ENCODE measurements at regions not wholly inside any gene's neighbourhood (a gene's known extent, or its start where the extent isn't known, plus 50 kb on each side); places are given as distances from the start of the nearest gene placed in this dataset.
"Not testable (repeated sequence)": the region's sequence is repeated elsewhere in the genome, so short reads cannot be mapped to it uniquely, and the experiment has no call there.

- DNase-seq (ENCODE audit: low read depth) = no peak
Observed at GRCh38 chr11:123344790-123345357, 85.2 kb upstream of the GRAMD1B start.

DNA sequence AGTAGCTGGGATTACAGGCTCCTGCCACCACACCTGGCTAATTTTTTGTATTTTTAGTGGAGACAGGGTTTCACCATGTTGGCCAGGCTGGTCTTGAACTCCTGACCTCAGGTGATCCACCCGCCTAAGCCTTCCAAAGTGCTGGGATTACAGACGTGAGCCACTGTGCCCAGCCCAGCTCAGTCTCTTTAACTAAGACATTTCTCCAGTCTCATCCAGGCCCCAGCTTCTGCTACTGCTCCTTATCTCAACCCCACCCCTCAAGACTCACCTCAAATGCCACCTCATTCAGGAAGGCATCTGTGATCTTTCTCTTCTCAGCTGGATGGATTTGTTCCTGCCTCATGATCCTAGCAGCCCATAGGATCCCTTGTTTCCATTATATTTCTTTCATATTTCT lies 85.9 kb upstream of the GRAMD1B start:
- DNase-seq (ENCODE audit: low read depth) = not testable (repeated sequence)

GRCh38 chr11:123338997-123339752 lies 90.9 kb upstream of the GRAMD1B start:
- no peak for DNase-seq (ENCODE audit: low read depth)

DNA sequence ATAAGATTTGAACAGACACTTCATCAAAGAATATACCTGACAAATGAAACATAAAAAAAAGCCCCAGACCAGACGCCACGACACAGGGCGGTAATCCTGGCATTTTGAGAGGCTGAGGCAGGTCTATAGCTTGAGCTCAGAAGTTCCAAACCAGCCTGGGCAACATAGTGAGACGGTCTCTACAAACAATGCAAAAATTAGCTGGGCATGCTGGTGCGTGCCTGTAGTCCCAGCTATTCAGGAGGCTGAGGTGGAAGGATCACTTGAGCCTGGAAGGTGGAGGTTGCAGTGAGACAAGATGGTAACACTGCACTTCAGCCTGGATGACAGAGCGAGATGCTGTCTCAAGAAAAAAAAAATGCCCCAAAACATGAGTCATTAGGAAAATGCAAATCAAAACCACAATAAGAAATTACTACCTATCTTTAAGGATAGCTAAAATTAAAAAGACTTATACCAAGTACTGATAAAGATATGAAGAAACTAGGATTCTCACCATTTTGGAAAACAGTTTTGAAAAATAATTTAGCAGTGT lies 91.7 kb upstream of the GRAMD1B start:
- DNase-seq (ENCODE audit: low read depth) = peak; percentile 24

- DNase-seq (ENCODE audit: low read depth) = no peak
Observed at GRCh38 chr11:123334925-123335324, 95.1 kb upstream of the GRAMD1B start.

- not testable (repeated sequence) for DNase-seq (ENCODE audit: low read depth)
Observed at GRCh38 chr11:123332577-123332976, 97.5 kb upstream of the GRAMD1B start.

- no peak for DNase-seq (ENCODE audit: low read depth)
Observed at GRCh38 chr11:123330948-123331347, 99.1 kb upstream of the GRAMD1B start.

- DNase-seq (ENCODE audit: low read depth) = no peak
Observed at GRCh38 chr11:123330471-123330870, 99.6 kb upstream of the GRAMD1B start.

DNA sequence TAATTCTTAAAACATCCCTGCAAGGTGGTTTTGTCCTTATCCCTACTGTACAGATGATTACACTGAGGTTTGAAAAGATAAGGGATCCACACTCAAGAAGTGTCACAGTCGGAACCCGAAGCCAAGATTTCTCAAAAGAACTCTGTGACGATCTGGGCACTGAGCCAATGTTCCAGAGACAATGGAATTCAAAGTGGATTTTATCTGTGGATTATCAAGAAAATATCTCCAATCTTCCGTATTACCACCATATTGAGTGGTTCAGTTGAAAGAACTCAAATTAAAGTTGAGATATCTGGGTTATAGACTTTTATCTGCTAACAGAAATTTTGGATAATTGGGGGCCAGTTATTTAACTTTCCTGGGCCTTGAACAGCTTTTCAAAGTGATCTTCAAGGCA lies 100.0 kb upstream of the GRAMD1B start:
- DNase-seq (ENCODE audit: low read depth) = no peak

GRCh38 chr11:123328281-123328867 lies 101.7 kb upstream of the GRAMD1B start:
- no peak for DNase-seq (ENCODE audit: low read depth)

DNA sequence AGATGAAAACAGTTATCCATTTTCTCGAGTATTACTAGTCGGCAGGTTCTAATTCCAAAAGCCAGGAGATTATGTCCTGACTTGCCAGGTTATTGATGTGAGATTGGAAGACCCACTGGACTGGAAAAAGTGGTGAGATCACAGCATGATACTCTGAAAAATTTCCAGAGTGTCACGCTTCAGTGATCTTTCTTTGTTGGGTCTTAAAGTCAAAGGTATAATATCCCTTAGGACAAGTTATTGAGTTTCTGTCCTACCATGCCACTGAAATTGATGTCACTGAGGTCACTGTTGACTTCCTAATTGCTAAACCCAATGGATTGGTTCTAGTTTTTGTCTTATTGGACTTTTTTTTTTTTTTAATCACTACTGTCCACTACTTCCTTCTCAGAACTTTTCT lies 104.5 kb upstream of the GRAMD1B start:
- DNase-seq (ENCODE audit: low read depth) = no peak

GRCh38 chr11:123323568-123323967 lies 106.5 kb upstream of the GRAMD1B start:
- DNase-seq (ENCODE audit: low read depth) = no peak

DNA sequence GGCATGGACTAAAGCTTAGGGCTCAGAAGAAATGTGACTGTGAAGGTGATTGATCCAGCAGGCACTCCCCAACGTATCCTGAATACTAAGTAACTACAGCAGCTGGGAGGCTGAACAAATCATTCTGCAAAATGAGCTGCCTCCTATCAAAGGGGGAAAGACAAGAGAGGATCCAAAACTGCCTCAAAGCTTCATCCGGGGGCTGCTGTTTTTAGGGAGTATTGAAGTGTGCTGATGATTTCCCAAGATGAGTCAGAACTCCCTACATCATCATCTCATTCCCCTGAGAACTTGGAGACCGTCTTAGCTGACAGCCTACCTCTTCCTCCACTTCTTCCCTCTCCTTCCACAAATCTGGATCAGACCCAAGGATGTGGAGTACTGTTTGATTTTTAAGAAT lies 108.4 kb upstream of the GRAMD1B start:
- no peak for DNase-seq (ENCODE audit: low read depth)

DNA sequence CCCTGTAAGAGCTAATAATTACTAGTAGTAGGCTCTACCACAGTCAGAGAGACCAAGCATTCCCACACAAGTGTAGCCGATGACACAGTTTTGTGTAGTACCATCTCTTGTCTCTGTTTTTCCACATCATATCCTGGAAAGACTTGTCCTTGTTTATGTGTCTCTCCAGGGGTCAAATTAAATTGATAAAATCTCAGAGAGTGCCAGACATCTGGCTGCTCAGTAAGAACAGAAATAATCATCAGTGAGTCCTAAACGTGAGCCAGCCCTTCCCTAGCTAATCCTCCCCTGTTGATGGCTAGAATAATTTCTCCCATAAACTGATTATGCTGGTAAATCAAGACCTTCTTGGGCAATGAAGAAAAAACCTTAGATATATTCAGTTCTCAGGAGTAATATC lies 111.4 kb upstream of the GRAMD1B start:
- no peak for DNase-seq (ENCODE audit: low read depth)

GRCh38 chr11:123318132-123318531 lies 111.9 kb upstream of the GRAMD1B start:
- not testable (repeated sequence) for DNase-seq (ENCODE audit: low read depth)

DNA sequence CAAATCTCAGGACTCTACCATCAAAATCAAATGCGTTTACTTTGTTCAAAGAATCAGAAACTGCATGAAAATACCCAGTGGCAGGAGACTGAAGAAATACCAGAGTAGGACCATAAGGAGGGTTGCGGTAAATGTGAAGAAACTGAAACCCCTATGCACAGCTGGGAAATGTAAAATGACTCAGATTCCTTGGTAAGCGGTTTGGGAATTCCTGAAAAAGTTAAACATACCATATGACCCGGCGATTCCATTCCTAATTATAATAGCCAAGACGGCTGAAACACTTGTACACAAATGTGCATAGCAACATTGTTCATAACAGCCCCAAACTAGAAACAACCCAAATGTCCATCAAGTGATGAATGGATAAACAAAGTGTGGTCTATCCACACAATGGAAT lies 114.1 kb upstream of the GRAMD1B start:
- DNase-seq (ENCODE audit: low read depth) = no peak

GRCh38 chr11:123314972-123315371 lies 115.1 kb upstream of the GRAMD1B start:
- DNase-seq (ENCODE audit: low read depth) = no peak

GRCh38 chr11:123313262-123313661 lies 116.8 kb upstream of the GRAMD1B start:
- DNase-seq (ENCODE audit: low read depth) = no peak

- DNase-seq (ENCODE audit: low read depth) = peak; percentile 65
Observed at GRCh38 chr11:123308077-123308476, 113.0 kb upstream of the CLMP start.

DNA sequence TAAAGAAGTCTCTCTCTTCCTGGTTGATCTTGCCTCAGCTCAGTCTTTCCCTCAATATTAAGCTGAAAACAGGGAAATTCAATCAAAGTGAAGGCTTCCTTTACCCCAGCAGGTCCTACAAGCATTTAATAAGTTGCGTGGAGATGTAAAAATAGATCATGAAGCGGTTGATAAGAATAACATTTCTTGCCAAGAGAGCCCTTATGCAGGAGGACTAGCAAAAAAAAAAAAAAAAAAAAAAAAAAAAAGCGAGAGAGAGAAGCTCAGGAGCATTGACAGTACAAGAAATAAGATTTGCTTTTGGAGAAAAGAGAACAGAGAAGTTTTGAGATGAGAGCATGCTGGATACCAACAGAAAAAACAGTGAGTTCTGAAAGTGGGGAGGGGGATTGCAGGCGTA lies 112.2 kb upstream of the CLMP start:
- DNase-seq (ENCODE audit: low read depth) = no peak

- no peak for DNase-seq (ENCODE audit: low read depth)
Observed at GRCh38 chr11:123306531-123306930, 111.5 kb upstream of the CLMP start.

DNA sequence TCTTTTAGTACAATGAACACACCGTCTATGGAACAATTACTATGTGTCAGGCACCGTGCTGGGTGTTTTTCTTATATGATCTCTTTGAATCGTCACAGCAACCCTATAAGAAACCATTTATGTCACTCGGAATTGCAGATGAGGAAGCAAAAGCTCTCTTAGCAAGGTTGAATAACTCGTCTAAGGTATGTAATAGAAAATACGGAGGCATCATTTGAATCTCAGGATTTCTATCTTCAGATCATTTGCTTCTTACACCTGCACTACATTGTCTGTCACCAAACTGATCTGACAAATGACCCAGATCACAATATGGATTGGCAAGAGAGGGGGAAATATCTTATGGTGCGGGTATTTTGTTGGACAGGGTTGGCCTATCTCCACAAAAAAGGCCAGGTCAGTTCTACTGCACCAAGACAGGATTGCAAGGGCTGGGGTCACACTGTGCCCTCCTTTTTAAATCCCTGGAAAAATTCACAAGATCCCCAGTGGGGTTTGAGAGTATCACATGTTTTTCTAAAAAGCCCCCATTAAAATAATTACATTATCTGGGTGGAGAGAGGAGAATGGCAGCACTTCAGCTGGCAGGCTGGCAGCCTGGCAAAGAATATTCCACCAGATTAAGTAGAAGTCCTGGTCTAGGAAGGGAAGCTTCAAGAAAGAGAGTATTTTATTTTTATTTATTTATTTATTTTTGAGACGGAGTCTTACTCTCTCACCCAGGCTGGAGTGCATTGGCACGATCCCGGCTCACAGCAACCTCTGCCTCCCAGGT lies 110.7 kb upstream of the CLMP start:
- DNase-seq (ENCODE audit: low read depth) = no peak

All from M059J (cell line).